ENCODE measurements at regions not wholly inside any gene's neighbourhood (a gene's known extent, or its start where the extent isn't known, plus 50 kb on each side); places are given as distances from the start of the nearest gene placed in this dataset.

GRCh38 chr15:38991126-38991525, 426.5 kb upstream of the RASGRP1 start:
- TF ChIP-seq CTCF (IDR thresholded peaks at IDR 0.05; ENCODE audit: low read depth, low read length, poor library complexity, severe bottlenecking) (no peak), EZH2phosphoT487 (IDR thresholded peaks at IDR 0.05; ENCODE audit: borderline replicate concordance, low read length) (no peak)
